A673 (cell line): ENCODE measurements at regions not wholly inside any gene's neighbourhood (a gene's known extent, or its start where the extent isn't known, plus 50 kb on each side); places are given as distances from the start of the nearest gene placed in this dataset.

ENCODE experiments used
- EZH2 ChIP-seq: fragments of 200-600 bp; sonication (generic); IDR thresholded peaks from 2 replicates; pipeline ENCODE4 v1.6.1; 2017; ENCODE audit warnings: borderline replicate concordance, low read depth, mild to moderate bottlenecking, mixed read lengths, antibody characterized with exemption, low read length; ENCODE audit not compliant: poor library complexity, severe bottlenecking
- TF ChIP-seq, protein P1 (sequence below): fragments of 300-800, 200-600 bp; sonication (generic); conservative IDR thresholded peaks from 2 replicates; pipeline ENCODE4 v1.5.1; 2017; ENCODE audit warnings: low read depth, mild to moderate bottlenecking, antibody characterized with exemption, low read length, moderate library complexity, mixed read lengths

DNA sequence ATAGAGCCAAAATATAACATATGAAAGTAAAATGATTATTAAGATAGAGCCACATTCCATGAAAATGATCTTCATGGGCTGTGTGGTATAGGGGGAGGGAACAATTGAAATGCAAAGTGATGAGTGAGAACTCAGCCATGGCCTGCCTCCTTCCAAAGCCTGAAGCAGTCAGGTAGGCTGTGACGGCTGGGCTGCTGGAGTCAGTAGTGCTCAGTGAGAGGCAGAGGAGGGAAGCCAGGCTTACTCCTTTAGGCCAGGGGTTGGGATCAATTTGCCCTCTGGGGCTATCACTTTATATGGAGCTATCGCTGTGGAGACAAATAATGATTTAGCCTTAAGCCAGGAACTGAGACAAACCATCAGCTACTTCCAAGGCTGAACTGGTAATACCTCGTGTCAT, 654.9 kb downstream of the FGF9 start:
- TF ChIP-seq, protein P1, sequence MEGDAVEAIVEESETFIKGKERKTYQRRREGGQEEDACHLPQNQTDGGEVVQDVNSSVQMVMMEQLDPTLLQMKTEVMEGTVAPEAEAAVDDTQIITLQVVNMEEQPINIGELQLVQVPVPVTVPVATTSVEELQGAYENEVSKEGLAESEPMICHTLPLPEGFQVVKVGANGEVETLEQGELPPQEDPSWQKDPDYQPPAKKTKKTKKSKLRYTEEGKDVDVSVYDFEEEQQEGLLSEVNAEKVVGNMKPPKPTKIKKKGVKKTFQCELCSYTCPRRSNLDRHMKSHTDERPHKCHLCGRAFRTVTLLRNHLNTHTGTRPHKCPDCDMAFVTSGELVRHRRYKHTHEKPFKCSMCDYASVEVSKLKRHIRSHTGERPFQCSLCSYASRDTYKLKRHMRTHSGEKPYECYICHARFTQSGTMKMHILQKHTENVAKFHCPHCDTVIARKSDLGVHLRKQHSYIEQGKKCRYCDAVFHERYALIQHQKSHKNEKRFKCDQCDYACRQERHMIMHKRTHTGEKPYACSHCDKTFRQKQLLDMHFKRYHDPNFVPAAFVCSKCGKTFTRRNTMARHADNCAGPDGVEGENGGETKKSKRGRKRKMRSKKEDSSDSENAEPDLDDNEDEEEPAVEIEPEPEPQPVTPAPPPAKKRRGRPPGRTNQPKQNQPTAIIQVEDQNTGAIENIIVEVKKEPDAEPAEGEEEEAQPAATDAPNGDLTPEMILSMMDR, result no peak
- no peak for TF ChIP-seq EZH2
